ENCODE measurements at regions not wholly inside any gene's neighbourhood (a gene's known extent, or its start where the extent isn't known, plus 50 kb on each side); places are given as distances from the start of the nearest gene placed in this dataset.

DNA sequence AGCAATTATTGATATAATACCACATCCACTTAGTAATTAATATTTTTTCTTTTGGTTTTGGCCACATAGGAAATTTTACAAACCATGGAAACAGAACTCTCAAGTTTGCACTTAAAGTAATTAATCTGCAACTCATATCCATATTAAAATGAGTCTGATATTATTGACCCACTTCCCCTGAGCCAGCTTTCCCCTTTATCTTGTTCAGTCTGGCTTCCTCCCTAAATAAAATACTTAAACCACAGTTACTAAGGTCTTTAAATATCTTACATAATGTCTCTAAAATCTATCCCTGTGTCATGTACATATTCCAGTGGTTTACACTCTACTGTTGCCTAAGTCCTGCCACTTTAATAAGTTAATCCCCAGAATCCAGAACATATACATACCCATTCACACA is 564.9 kb upstream of the FSHR start:
- Mint-ChIP-seq H3K27me3 (ENCODE audit: low read depth in 3 of 3) (no peaks in the 10 kb centered on the region), H3K4me1 (no peaks in the 10 kb centered on the region), H3K4me3 (no peak overlapping the region), H3K36me3 (no peaks in the 10 kb centered on the region), H3K9me3 (no peaks in the 10 kb centered on the region), H3K27ac (no peak overlapping the region)
- Histone ChIP-seq H3K4me1 (ENCODE audit: control insufficient read depth in 1 of 2, insufficient read depth in 2 of 2, low read length in 2 of 2) (no peaks in the 10 kb centered on the region), H2AFZ (ENCODE audit: insufficient read depth, low read depth, low read length, poor library complexity, severe bottlenecking) (no peak overlapping the region), H3K4me3 (replicated peaks in 1 of 3; ENCODE audit: low read depth in 2 of 3, low read length in 3 of 3) (no peak overlapping the region), H3K79me2 (ENCODE audit: insufficient read depth, low read length) (no peaks in the 10 kb centered on the region), H3K27me3 (ENCODE audit: control insufficient read depth in 2 of 2, insufficient read depth in 2 of 2, low read length in 2 of 2) (no peaks in the 10 kb centered on the region), H3K27ac (ENCODE audit: low read depth in 1 of 2, low read length in 2 of 2) (no peak overlapping the region), H4K20me1 (ENCODE audit: insufficient read depth, low read length) (no peaks in the 10 kb centered on the region), H3K36me3 (replicated peaks in 1 of 2; ENCODE audit: control insufficient read depth in 1 of 2, insufficient read depth in 2 of 2, low read length in 2 of 2) (no peaks in the 10 kb centered on the region), H3K9me3 (replicated peaks in 1 of 2; ENCODE audit: control insufficient read depth in 1 of 2, insufficient read depth in 1 of 2, low read length in 2 of 2) (no peaks in the 10 kb centered on the region), H3K9ac (ENCODE audit: insufficient read depth, low read length, poor library complexity, severe bottlenecking) (no peak overlapping the region), H3K4me2 (replicated peaks; ENCODE audit: extremely low read depth, low read length, poor library complexity, severe bottlenecking) (no peak overlapping the region)
- TF ChIP-seq, protein P1, sequence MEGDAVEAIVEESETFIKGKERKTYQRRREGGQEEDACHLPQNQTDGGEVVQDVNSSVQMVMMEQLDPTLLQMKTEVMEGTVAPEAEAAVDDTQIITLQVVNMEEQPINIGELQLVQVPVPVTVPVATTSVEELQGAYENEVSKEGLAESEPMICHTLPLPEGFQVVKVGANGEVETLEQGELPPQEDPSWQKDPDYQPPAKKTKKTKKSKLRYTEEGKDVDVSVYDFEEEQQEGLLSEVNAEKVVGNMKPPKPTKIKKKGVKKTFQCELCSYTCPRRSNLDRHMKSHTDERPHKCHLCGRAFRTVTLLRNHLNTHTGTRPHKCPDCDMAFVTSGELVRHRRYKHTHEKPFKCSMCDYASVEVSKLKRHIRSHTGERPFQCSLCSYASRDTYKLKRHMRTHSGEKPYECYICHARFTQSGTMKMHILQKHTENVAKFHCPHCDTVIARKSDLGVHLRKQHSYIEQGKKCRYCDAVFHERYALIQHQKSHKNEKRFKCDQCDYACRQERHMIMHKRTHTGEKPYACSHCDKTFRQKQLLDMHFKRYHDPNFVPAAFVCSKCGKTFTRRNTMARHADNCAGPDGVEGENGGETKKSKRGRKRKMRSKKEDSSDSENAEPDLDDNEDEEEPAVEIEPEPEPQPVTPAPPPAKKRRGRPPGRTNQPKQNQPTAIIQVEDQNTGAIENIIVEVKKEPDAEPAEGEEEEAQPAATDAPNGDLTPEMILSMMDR (IDR thresholded peaks at IDR 0.05), result no peak
- intact Hi-C loops (cut with micrococcal nuclease), result no loop called here
- DNase-seq, result no peak

DNA sequence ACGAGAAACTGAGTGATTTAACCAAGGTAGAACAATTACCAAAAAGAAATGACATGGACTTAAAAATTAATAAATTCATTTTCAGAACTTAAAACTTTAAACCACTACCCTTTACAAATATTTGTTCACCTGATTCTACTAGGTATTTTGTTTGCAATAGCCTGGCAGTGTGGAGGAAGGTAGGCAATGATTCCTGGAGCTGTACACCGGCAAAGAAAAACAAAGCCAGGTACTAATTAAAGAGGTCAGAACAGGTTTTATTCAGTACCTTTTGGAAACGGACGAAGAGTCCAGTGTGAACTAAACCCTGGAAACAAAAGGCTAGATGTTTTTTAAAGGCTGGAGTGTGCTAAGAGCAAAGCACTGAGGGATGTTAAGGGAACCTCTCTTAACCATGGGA is 561.3 kb upstream of the FSHR start:
- WGBS (ENCODE audit: insufficient coverage), result 96% methylated on average over 2 of the region's 4 CpGs
- Mint-ChIP-seq H3K4me3 (no peak overlapping the region), H3K4me1 (no peaks in the 10 kb centered on the region), H3K27ac (no peak overlapping the region), H3K27me3 (ENCODE audit: low read depth in 3 of 3) (no peaks in the 10 kb centered on the region), H3K9me3 (peaks cover 0 to 3% (median 0%) of the 10 kb centered on the region in 7 donors), H3K36me3 (no peaks in the 10 kb centered on the region)
- intact Hi-C loops (cut with micrococcal nuclease), result no loop called here
- Histone ChIP-seq H3K4me1 (ENCODE audit: control insufficient read depth in 1 of 2, insufficient read depth in 2 of 2, low read length in 2 of 2) (no peaks in the 10 kb centered on the region), H3K9me3 (replicated peaks in 1 of 2; ENCODE audit: control insufficient read depth in 1 of 2, insufficient read depth in 1 of 2, low read length in 2 of 2) (no peaks in the 10 kb centered on the region), H3K9ac (ENCODE audit: insufficient read depth, low read length, poor library complexity, severe bottlenecking) (no peak overlapping the region), H3K4me2 (replicated peaks; ENCODE audit: extremely low read depth, low read length, poor library complexity, severe bottlenecking) (no peak overlapping the region), H3K79me2 (ENCODE audit: insufficient read depth, low read length) (no peaks in the 10 kb centered on the region), H3K4me3 (replicated peaks in 1 of 3; ENCODE audit: low read depth in 2 of 3, low read length in 3 of 3) (no peak overlapping the region), H2AFZ (ENCODE audit: insufficient read depth, low read depth, low read length, poor library complexity, severe bottlenecking) (no peak overlapping the region), H3K27ac (ENCODE audit: low read depth in 1 of 2, low read length in 2 of 2) (no peak overlapping the region), H4K20me1 (ENCODE audit: insufficient read depth, low read length) (no peaks in the 10 kb centered on the region), H3K27me3 (ENCODE audit: control insufficient read depth in 2 of 2, insufficient read depth in 2 of 2, low read length in 2 of 2) (no peaks in the 10 kb centered on the region), H3K36me3 (replicated peaks in 1 of 2; ENCODE audit: control insufficient read depth in 1 of 2, insufficient read depth in 2 of 2, low read length in 2 of 2) (no peaks in the 10 kb centered on the region)
- TF ChIP-seq, protein P1 (IDR thresholded peaks at IDR 0.05), result no peak
- no peak for DNase-seq

Measured in CD14-positive monocyte (primary cell).